NT2/D1 (cell line): ENCODE measurements at regions not wholly inside any gene's neighbourhood (a gene's known extent, or its start where the extent isn't known, plus 50 kb on each side); places are given as distances from the start of the nearest gene placed in this dataset.

Source experiments
- DNase-seq: peaks from one replicate; pipeline ENCODE4 v3.0.0-alpha.2; 2011; ENCODE audit warnings: low read depth, low spot score
- H3K27me3 ChIP-seq: 2 replicates; pipeline ENCODE4 v1.6.0; 2011; ENCODE audit warnings: mild to moderate bottlenecking; ENCODE audit not compliant: insufficient read length, insufficient read depth
- H3K36me3 ChIP-seq: 2 replicates; pipeline ENCODE4 v1.6.1; 2011; ENCODE audit warnings: mild to moderate bottlenecking, low read length, mixed read lengths; ENCODE audit not compliant: insufficient read depth, insufficient read length
- H3K4me1 ChIP-seq: 2 replicates; pipeline ENCODE4 v1.5.1; 2011; ENCODE audit not compliant: insufficient read depth, insufficient read length
- H3K4me3 ChIP-seq: 2 replicates; pipeline ENCODE4 v1.5.1; 2011; ENCODE audit warnings: low read depth; ENCODE audit not compliant: insufficient read length
- H3K9ac ChIP-seq: 2 replicates; pipeline ENCODE4 v1.6.0; 2011; ENCODE audit warnings: low read depth; ENCODE audit not compliant: insufficient read length
- H3K9me3 ChIP-seq: 2 replicates; pipeline ENCODE4 v1.5.1; 2011; ENCODE audit warnings: mild to moderate bottlenecking, low read length; ENCODE audit not compliant: insufficient read depth
- SUZ12 ChIP-seq: IDR thresholded peaks from 2 replicates; pipeline ENCODE4 v1.6.1; 2011; ENCODE audit not compliant: insufficient read length, insufficient read depth; ENCODE audit errors: extremely low read depth
- YY1 ChIP-seq: IDR thresholded peaks from 2 replicates; pipeline ENCODE4 v1.6.1; 2011; ENCODE audit not compliant: insufficient read length, insufficient read depth
- ZNF274 ChIP-seq: IDR thresholded peaks from 2 replicates; pipeline ENCODE4 v1.6.1; 2011; ENCODE audit warnings: mild to moderate bottlenecking, low read depth, low read length

- no peaks in the 10 kb centered on the region for H3K4me1 ChIP-seq
- no peaks in the 10 kb centered on the region for H3K27me3 ChIP-seq
- no peak overlapping the region for H3K9ac ChIP-seq
- no peak overlapping the region for H3K4me3 ChIP-seq
- DNase-seq: no peak
- TF ChIP-seq YY1: no peak
- no peaks in the 10 kb centered on the region for H3K36me3 ChIP-seq
- H3K9me3 ChIP-seq: no peaks in the 10 kb centered on the region
Measured at GRCh38 chr10:129169115-129169514, 297.9 kb upstream of the MGMT start.

GRCh38 chr10:129170812-129171211 lies 296.2 kb upstream of the MGMT start:
- DNase-seq: no peak
- TF ChIP-seq YY1: no peak
- no peak for TF ChIP-seq ZNF274
- no peak for TF ChIP-seq SUZ12
- no peaks in the 10 kb centered on the region for H3K27me3 ChIP-seq
- H3K4me1 ChIP-seq: peaks cover 3% of the 10 kb centered on the region
- no peaks in the 10 kb centered on the region for H3K36me3 ChIP-seq
- no peak overlapping the region for H3K9ac ChIP-seq
- no peak overlapping the region for H3K4me3 ChIP-seq
- H3K9me3 ChIP-seq: no peaks in the 10 kb centered on the region

GRCh38 chr10:129171812-129172211 lies 295.2 kb upstream of the MGMT start:
- H3K9me3 ChIP-seq: no peaks in the 10 kb centered on the region
- no peaks in the 10 kb centered on the region for H3K27me3 ChIP-seq
- no peaks in the 10 kb centered on the region for H3K36me3 ChIP-seq
- no peak for DNase-seq
- no peak overlapping the region for H3K9ac ChIP-seq
- peaks cover 3% of the 10 kb centered on the region for H3K4me1 ChIP-seq
- no peak overlapping the region for H3K4me3 ChIP-seq
- TF ChIP-seq YY1 (no peak), SUZ12 (no peak), ZNF274 (no peak)

- Histone ChIP-seq H3K27me3 (no peaks in the 10 kb centered on the region), H3K9me3 (no peaks in the 10 kb centered on the region), H3K4me1 (peaks cover 3% of the 10 kb centered on the region), H3K9ac (no peak overlapping the region), H3K36me3 (no peaks in the 10 kb centered on the region), H3K4me3 (no peak overlapping the region)
- no peak for TF ChIP-seq YY1
- no peak for TF ChIP-seq SUZ12
- TF ChIP-seq ZNF274: no peak
- DNase-seq: no peak
Measured at GRCh38 chr10:129174232-129175014, 292.6 kb upstream of the MGMT start.

GRCh38 chr10:129179245-129179971 lies 287.6 kb upstream of the MGMT start:
- H3K9ac ChIP-seq: no peak overlapping the region
- no peak for DNase-seq
- peaks cover 3% of the 10 kb centered on the region for H3K4me1 ChIP-seq
- no peaks in the 10 kb centered on the region for H3K27me3 ChIP-seq
- no peaks in the 10 kb centered on the region for H3K9me3 ChIP-seq
- no peak overlapping the region for H3K4me3 ChIP-seq
- H3K36me3 ChIP-seq: no peaks in the 10 kb centered on the region
- TF ChIP-seq SUZ12: no peak
- TF ChIP-seq ZNF274: no peak
- TF ChIP-seq YY1: no peak

GRCh38 chr10:129179972-129180678 lies 286.9 kb upstream of the MGMT start:
- TF ChIP-seq YY1 (no peak), ZNF274 (no peak), SUZ12 (no peak)
- Histone ChIP-seq H3K9ac (no peak overlapping the region), H3K27me3 (no peaks in the 10 kb centered on the region)

GRCh38 chr10:129184196-129184595 lies 282.8 kb upstream of the MGMT start:
- DNase-seq: no peak
- Histone ChIP-seq H3K4me3 (no peak overlapping the region), H3K9ac (no peak overlapping the region), H3K9me3 (peaks cover 16% of the 10 kb centered on the region; the same call in 1 of the 2 replicates), H3K36me3 (no peaks in the 10 kb centered on the region), H3K4me1 (no peaks in the 10 kb centered on the region), H3K27me3 (no peaks in the 10 kb centered on the region)
- TF ChIP-seq YY1 (no peak), ZNF274 (no peak), SUZ12 (no peak)

More at GRCh38 chr10:129179972-129180678, 286.9 kb upstream of the MGMT start:
- H3K36me3 ChIP-seq: no peaks in the 10 kb centered on the region
- H3K4me3 ChIP-seq: no peak overlapping the region
- no peaks in the 10 kb centered on the region for H3K4me1 ChIP-seq
- DNase-seq: no peak
- H3K9me3 ChIP-seq: no peaks in the 10 kb centered on the region
